Coronary artery (tissue), 2 donors: ENCODE measurements at regions not wholly inside any gene's neighbourhood (a gene's known extent, or its start where the extent isn't known, plus 50 kb on each side); places are given as distances from the start of the nearest gene placed in this dataset.

Experiments used
- DNase-seq: peaks from one replicate; pipeline ENCODE4 v3.0.0-alpha.2; 2017; ENCODE audit warnings: low spot score
- H3K27ac ChIP-seq, 2 donors: fragments of 200-600 bp; sonication (generic); one replicate each; pipeline ENCODE4 v1.5.1; 2016 to 2019
- H3K4me3 ChIP-seq: fragments of 200-600 bp; sonication (generic); 2 replicates; pipeline ENCODE4 v1.5.1; 2016; ENCODE audit warnings: mild to moderate bottlenecking, moderate library complexity
- TF ChIP-seq, protein P1 (sequence below): fragments of 200-600 bp; sonication (generic); IDR thresholded peaks from one replicate; pipeline ENCODE4 v1.5.1; 2019; ENCODE audit warnings: antibody characterized with exemption

DNA sequence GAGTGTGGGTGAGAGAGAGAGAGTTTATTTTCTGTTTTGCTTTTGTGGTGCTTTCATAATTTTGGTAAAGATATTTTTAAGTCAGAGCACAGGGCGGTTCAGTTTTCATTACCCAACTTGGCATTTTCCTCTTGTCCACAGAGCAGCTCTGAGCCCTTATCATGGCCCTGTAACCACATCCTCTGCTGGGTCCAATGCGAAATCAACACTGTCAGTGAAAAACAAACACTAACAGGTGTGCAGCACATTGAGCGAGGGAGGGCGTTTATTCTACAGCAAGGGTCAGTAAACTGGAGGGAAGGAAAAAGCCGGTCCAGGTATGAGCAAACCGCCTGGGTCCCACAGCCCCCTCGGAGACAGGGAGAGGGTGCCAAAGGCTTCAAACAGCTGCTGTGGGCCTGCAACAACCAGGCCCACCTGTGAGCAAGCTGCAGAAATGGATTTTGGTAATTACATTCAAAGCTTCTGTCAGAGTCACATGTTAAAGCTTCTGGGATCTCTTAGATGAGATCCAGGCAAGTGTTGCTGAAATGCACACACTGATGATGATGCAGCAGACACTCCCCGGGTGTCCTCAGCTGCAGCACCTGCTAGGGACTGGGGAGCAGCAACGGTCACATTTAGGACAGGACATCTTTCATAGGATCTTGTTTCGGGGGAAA is 132.7 kb upstream of the DYRK2 start:
- no peak for DNase-seq
- no peak overlapping the region for H3K27ac ChIP-seq
- TF ChIP-seq, protein P1, sequence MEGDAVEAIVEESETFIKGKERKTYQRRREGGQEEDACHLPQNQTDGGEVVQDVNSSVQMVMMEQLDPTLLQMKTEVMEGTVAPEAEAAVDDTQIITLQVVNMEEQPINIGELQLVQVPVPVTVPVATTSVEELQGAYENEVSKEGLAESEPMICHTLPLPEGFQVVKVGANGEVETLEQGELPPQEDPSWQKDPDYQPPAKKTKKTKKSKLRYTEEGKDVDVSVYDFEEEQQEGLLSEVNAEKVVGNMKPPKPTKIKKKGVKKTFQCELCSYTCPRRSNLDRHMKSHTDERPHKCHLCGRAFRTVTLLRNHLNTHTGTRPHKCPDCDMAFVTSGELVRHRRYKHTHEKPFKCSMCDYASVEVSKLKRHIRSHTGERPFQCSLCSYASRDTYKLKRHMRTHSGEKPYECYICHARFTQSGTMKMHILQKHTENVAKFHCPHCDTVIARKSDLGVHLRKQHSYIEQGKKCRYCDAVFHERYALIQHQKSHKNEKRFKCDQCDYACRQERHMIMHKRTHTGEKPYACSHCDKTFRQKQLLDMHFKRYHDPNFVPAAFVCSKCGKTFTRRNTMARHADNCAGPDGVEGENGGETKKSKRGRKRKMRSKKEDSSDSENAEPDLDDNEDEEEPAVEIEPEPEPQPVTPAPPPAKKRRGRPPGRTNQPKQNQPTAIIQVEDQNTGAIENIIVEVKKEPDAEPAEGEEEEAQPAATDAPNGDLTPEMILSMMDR: no peak
- no peak overlapping the region for H3K4me3 ChIP-seq

DNA sequence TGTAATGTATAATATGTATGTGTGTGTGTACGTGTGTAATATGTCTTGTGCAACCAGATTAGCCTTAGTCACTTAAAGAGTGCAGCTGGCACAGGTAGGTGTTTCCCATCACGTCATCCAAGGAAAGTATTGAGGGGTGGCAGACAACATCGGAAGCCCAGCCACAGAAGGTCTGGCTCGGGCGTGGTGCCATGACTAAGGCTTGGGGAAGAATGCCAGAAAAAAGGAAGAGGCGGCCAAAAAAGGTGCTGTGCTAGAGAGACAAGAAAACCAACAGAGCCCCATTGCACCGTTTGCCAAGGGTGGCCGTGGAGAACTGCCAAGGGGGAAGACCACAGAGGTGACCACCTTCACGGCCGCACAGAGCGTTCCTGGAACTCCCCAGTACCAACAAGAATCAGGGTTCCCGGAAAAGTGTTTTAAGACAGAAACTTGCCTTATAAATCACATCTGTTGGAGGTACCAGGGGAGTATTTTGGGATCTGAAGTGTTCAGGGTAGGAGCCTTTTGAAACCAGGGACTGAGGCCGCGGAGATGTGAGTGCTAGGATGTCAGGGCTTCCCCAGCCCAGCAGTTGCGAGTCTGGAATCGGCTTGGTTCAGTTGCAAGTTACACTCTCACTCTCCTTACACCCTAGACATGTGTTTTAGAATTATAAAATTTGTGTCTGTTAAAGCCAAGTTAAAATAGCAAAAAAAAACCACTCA is 131.2 kb upstream of the DYRK2 start:
- DNase-seq: no peak
- TF ChIP-seq, protein P1: no peak
- Histone ChIP-seq H3K4me3 (no peak overlapping the region), H3K27ac (peak overlapping the region in 1 of 2 donors; percentile 4)

DNA sequence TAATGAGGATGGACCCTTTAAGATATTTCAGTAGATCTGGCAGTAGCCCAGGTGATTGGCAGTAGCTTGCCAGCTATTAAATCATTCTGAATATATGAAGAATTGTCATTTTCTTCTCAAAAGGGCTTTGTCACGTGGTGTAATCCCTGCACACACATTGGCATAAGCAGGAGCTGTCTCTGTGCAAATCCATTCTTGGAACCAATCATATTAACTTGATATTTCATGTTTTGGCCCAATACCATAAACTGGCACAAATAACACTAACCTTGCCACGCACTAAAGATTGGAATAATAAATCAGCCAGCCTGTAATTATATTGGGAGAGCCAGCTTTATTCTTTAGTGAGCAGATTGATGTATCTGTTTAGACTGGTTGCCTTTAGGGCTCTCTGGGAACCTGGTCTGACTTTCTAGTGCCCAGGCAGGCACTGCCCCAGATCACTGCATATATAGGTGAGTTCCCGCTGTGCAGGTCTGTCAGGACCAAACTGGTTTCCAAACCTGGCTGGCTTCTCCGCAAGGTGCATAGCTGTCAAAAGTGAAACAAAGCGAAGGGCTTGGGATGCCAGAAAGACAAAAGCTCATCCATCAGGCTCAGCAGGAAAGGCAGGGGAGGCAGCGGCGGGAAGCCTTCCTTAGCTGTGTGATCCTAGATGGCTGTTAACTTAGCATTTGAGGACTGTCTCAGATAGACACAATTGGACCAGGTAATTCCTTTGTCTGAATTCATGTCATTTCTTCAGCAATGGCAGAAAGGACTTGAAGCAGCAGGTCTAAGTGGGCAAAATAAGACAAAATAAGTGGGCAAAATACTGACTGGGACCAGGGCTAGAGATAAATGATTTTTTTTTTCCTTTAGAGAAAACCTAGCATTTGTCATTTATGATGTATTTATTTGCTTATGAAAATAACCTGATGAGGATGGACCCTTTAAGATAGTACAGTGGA is 128.8 kb upstream of the DYRK2 start:
- DNase-seq: no peak
- Histone ChIP-seq H3K4me3 (no peak overlapping the region), H3K27ac (no peak overlapping the region)
- TF ChIP-seq, protein P1: no peak

DNA sequence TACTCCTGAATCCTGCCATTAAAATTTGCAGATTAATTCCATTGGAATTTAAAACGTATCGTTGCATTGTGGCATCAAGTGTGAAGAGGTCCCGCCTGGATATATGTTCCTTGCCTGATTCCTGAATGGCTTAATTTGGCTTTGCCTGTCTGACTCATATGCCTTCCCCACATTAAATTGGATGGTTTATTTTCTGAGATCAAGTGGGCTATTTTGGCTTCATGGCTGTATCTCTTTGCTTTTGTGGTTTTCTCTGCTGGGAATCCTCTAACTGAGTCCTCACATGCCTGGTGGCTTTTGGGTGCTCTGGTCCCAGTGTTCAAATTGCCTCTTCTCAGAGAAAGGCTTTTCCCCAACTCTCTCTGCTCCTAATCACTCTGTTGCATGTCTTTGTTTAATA is 127.9 kb upstream of the DYRK2 start:
- no peak for DNase-seq
- TF ChIP-seq, protein P1: no peak
- Histone ChIP-seq H3K4me3 (no peak overlapping the region), H3K27ac (no peak overlapping the region)

DNA sequence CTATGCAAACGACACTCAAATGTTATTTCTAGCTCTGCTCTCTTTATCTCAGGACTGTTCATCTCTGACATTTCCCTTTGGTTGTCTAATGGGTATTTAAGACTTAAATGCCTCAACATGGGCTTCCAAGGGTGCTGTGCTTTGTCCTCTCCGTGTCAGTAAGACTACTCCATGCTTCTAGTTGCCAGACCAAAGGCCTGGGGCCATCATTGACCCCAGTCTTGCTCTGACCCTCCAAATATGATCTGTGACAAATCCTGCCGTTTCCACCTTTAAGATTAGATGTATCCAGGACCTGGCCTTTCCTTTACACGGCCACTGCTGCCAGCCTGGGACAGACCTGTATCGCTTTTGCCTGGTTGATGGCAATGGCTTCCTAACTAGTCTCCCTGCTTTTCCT is 126.3 kb upstream of the DYRK2 start:
- Histone ChIP-seq H3K27ac (no peak overlapping the region), H3K4me3 (no peak overlapping the region)
- DNase-seq: no peak
- TF ChIP-seq, protein P1: no peak

DNA sequence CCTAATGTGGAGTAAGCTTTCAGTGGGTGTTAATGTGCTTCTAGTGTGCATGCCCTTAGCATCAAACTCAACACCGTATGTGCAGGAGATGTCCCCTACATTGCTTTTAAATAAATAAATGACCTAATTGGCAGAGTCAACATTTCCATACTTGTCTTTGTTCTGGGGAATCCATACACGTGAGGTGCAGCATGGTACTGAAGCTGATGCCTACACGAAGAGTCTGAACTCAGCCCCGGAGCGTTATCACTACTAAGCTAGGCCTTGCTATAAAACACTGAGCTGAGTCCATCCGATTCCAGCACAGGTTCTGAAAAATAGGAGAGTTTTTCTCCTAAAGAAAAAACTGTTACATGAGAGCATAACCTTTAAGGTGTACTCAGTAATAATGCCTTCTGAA is 125.0 kb upstream of the DYRK2 start:
- TF ChIP-seq, protein P1: no peak
- Histone ChIP-seq H3K27ac (no peak overlapping the region), H3K4me3 (no peak overlapping the region)
- no peak for DNase-seq
